GM19455 (cell line): ENCODE measurements at regions not wholly inside any gene's neighbourhood (a gene's known extent, or its start where the extent isn't known, plus 50 kb on each side); places are given as distances from the start of the nearest gene placed in this dataset.
"Not testable (repeated sequence)": the region's sequence is repeated elsewhere in the genome, so short reads cannot be mapped to it uniquely, and the experiment has no call there.

Experiments used
- ATAC-seq: cut with Tn5 transposase; IDR thresholded peaks from one replicate; pipeline ENCODE4 v1.9.1; 2021; ENCODE audit not compliant: unreplicated experiment

- no peak for ATAC-seq
These were observed 242.7 kb downstream of the ASXL3 start for GRCh38 chr18:33820517-33821371.

GRCh38 chr18:33819692-33820343, 241.8 kb downstream of the ASXL3 start:
- not testable (repeated sequence) for ATAC-seq

GRCh38 chr18:33818145-33818544, 240.1 kb downstream of the ASXL3 start:
- no peak for ATAC-seq

- ATAC-seq, result no peak
These were observed 239.1 kb downstream of the ASXL3 start for GRCh38 chr18:33817096-33817495.

- no peak for ATAC-seq
These were observed 236.5 kb downstream of the ASXL3 start for GRCh38 chr18:33814546-33814945.

- ATAC-seq, result no peak
These were observed 234.2 kb downstream of the ASXL3 start for GRCh38 chr18:33812186-33812585.

GRCh38 chr18:33805592-33805991, 227.6 kb downstream of the ASXL3 start:
- no peak for ATAC-seq

GRCh38 chr18:33804258-33804657, 226.2 kb downstream of the ASXL3 start:
- ATAC-seq, result no peak

- ATAC-seq, result no peak
These were observed 225.6 kb downstream of the ASXL3 start for GRCh38 chr18:33803636-33804035.

GRCh38 chr18:33802955-33803354, 224.9 kb downstream of the ASXL3 start:
- no peak for ATAC-seq
